ENCODE measurements at regions not wholly inside any gene's neighbourhood (a gene's known extent, or its start where the extent isn't known, plus 50 kb on each side); places are given as distances from the start of the nearest gene placed in this dataset.

- peak; percentile 98 for TF ChIP-seq TBX2 (CRISPR knock-in tag; IDR thresholded peaks at IDR 0.05; ENCODE audit: borderline replicate concordance)
- 0 out of 2 replicates have a peak, but pooled peaks have one; percentile 17 for TF ChIP-seq ZNF652 (CRISPR knock-in tag; IDR thresholded peaks at IDR 0.05; ENCODE audit: borderline replicate concordance, low read depth)
- no peak for TF ChIP-seq CREB1 (IDR thresholded peaks at IDR 0.05)
- TF ChIP-seq CREB1 (CRISPR knock-in tag; IDR thresholded peaks at IDR 0.05), result peak; percentile 76
- TF ChIP-seq POGZ (CRISPR knock-in tag; IDR thresholded peaks at IDR 0.05), result peak; percentile 74
- peak; percentile 70 for TF ChIP-seq FOXA3 (CRISPR knock-in tag; IDR thresholded peaks at IDR 0.05)
- TF ChIP-seq GATAD2A (CRISPR knock-in tag; IDR thresholded peaks at IDR 0.05), result peak; percentile 83
- no peak for TF ChIP-seq ZNF333 (CRISPR knock-in tag; IDR thresholded peaks at IDR 0.05; ENCODE audit: borderline replicate concordance)
- no peak for TF ChIP-seq ZNF552 (CRISPR knock-in tag; IDR thresholded peaks at IDR 0.05; ENCODE audit: borderline replicate concordance)
- peak; percentile 20; the same call in 1 of the 2 replicates for TF ChIP-seq THAP11 (CRISPR knock-in tag; IDR thresholded peaks at IDR 0.05)
- TF ChIP-seq MLLT10 (CRISPR knock-in tag; IDR thresholded peaks at IDR 0.05), result no peak
- peak; percentile 61 for TF ChIP-seq SALL1 (CRISPR knock-in tag; IDR thresholded peaks at IDR 0.05)
- TF ChIP-seq AHDC1 (CRISPR knock-in tag; IDR thresholded peaks at IDR 0.05; ENCODE audit: borderline replicate concordance), result peak; percentile 87; the same call in 1 of the 2 replicates
- peak; percentile 65; the same call in 1 of the 2 replicates for TF ChIP-seq HNF4A (CRISPR knock-in tag; IDR thresholded peaks at IDR 0.05)
- peak; percentile 79; the same call in 1 of the 2 replicates for TF ChIP-seq ZNF766 (CRISPR knock-in tag; IDR thresholded peaks at IDR 0.05; ENCODE audit: borderline replicate concordance)
- peak; percentile 26 for TF ChIP-seq TEAD3 (CRISPR knock-in tag; optimal IDR thresholded peaks at IDR 0.05; ENCODE audit: borderline replicate concordance)
- TF ChIP-seq PLRG1 (conservative IDR thresholded peaks at IDR 0.05), result no peak
- peak; percentile 59; the same call in 1 of the 2 replicates for TF ChIP-seq HMG20A (CRISPR knock-in tag; IDR thresholded peaks at IDR 0.05; ENCODE audit: borderline replicate concordance)
- peak; percentile 78 for TF ChIP-seq BCL6 (CRISPR knock-in tag; IDR thresholded peaks at IDR 0.05)
- TF ChIP-seq MIXL1 (CRISPR knock-in tag; IDR thresholded peaks at IDR 0.05), result 0 out of 2 replicates have a peak, but pooled peaks have one; percentile 59
- TF ChIP-seq MATR3 (CRISPR knock-in tag; IDR thresholded peaks at IDR 0.05), result no peak
- 0 out of 2 replicates have a peak, but pooled peaks have one; percentile 33 for TF ChIP-seq GATAD1 (CRISPR knock-in tag; IDR thresholded peaks at IDR 0.05)
- no peak for TF ChIP-seq HBP1 (CRISPR knock-in tag; IDR thresholded peaks at IDR 0.05; ENCODE audit: low read depth)
- 0 out of 2 replicates have a peak, but pooled peaks have one; percentile 32 for TF ChIP-seq ZNF160 (CRISPR knock-in tag; IDR thresholded peaks at IDR 0.05)
- peak; percentile 57; the same call in 1 of the 2 replicates for TF ChIP-seq ERF (CRISPR knock-in tag; IDR thresholded peaks at IDR 0.05)
- 0 out of 2 replicates have a peak, but pooled peaks have one; percentile 28 for TF ChIP-seq ZNF644 (CRISPR knock-in tag; IDR thresholded peaks at IDR 0.05; ENCODE audit: low read depth)
Observed at GRCh38 chr2:39541011-39541930, 104.2 kb upstream of the MAP4K3 start (continued).
